Peyer's patch (tissue), 4 donors: ENCODE measurements at regions not wholly inside any gene's neighbourhood (a gene's known extent, or its start where the extent isn't known, plus 50 kb on each side); places are given as distances from the start of the nearest gene placed in this dataset.

Experiments used
- DNase-seq, 3 donors: peaks; one replicate each; pipeline ENCODE4 v3.0.0-alpha.2; 2017 to 2019
- H3K27ac ChIP-seq, 4 donors: fragments of 200-600 bp; sonication (generic); one replicate each; pipeline ENCODE4 v1.5.1; 2016 to 2019
- H3K27me3 ChIP-seq, 2 donors: fragments of 200-600 bp; sonication (generic); one replicate each; pipeline ENCODE4 v1.5.1; 2019
- H3K36me3 ChIP-seq, 3 donors: fragments of 200-600 bp; sonication (generic); one replicate each; pipeline ENCODE4 v1.5.1; 2016 to 2019
- H3K4me1 ChIP-seq, 4 donors: fragments of 200-600 bp; sonication (generic); one replicate each; pipeline ENCODE4 v1.5.1; 2016 to 2019
- H3K4me3 ChIP-seq, 4 donors: fragments of 200-600 bp; sonication (generic); 1 replicate in 3 of 4; 2 replicates in 1 of 4; pipeline ENCODE4 v1.5.1; 2016 to 2019; ENCODE audit warnings: mild to moderate bottlenecking in 1 of 4
- H3K9me3 ChIP-seq, 4 donors: fragments of 200-600 bp; sonication (generic); one replicate each; pipeline ENCODE4 v1.5.1; 2016 to 2019; ENCODE audit warnings: mild to moderate bottlenecking in 1 of 4
- CTCF ChIP-seq, 6 experiments: fragments of 450-650 bp in 4 of 6; fragments of 200-600 bp in 2 of 6; sonication (generic) in 1 of 6; IDR thresholded peaks; one replicate each; pipeline ENCODE4 v1.5.1; 2017 to 2019; ENCODE audit warnings: antibody characterized with exemption in 6 of 6, mild to moderate bottlenecking in 3 of 6, moderate library complexity in 1 of 6
- POLR2A ChIP-seq, 2 donors: fragments of 450-650 bp; IDR thresholded peaks; one replicate each; pipeline ENCODE4 v1.5.1; 2017; ENCODE audit warnings: antibody characterized with exemption in 2 of 2, mild to moderate bottlenecking in 2 of 2, moderate library complexity in 2 of 2

- Histone ChIP-seq H3K9me3 (no peaks in the 10 kb centered on the region), H3K27me3 (no peaks in the 10 kb centered on the region), H3K4me1 (no peaks in the 10 kb centered on the region), H3K36me3 (no peaks in the 10 kb centered on the region), H3K27ac (no peak overlapping the region), H3K4me3 (no peak overlapping the region)
- no peak for TF ChIP-seq CTCF (IDR thresholded peaks at IDR 0.05)
- no peak for TF ChIP-seq POLR2A (IDR thresholded peaks at IDR 0.05)
- DNase-seq = peak in 1 of 3 donors; percentile 37
These were observed 427.8 kb upstream of the SEMA3D start for GRCh38 chr7:85614684-85615083.

- H3K36me3 ChIP-seq = no peaks in the 10 kb centered on the region
- DNase-seq = no peak
These were observed 425.7 kb upstream of the SEMA3D start for GRCh38 chr7:85612514-85612913.

GRCh38 chr7:85608804-85609203 lies 421.9 kb upstream of the SEMA3D start:
- H3K9me3 ChIP-seq = no peaks in the 10 kb centered on the region
- no peak overlapping the region for H3K27ac ChIP-seq
- DNase-seq = no peak
- H3K27me3 ChIP-seq = no peaks in the 10 kb centered on the region
- H3K4me3 ChIP-seq = no peak overlapping the region
- H3K4me1 ChIP-seq = no peaks in the 10 kb centered on the region
- no peaks in the 10 kb centered on the region for H3K36me3 ChIP-seq
- TF ChIP-seq CTCF (IDR thresholded peaks at IDR 0.05) = no peak
- no peak for TF ChIP-seq POLR2A (IDR thresholded peaks at IDR 0.05)

More at GRCh38 chr7:85612514-85612913, 425.7 kb upstream of the SEMA3D start:
- no peak for TF ChIP-seq CTCF (IDR thresholded peaks at IDR 0.05)
- no peak for TF ChIP-seq POLR2A (IDR thresholded peaks at IDR 0.05)
- no peaks in the 10 kb centered on the region for H3K27me3 ChIP-seq
- no peaks in the 10 kb centered on the region for H3K9me3 ChIP-seq
- H3K4me3 ChIP-seq = no peak overlapping the region
- H3K27ac ChIP-seq = no peak overlapping the region
- H3K4me1 ChIP-seq = no peaks in the 10 kb centered on the region

GRCh38 chr7:85602196-85602595 lies 415.3 kb upstream of the SEMA3D start:
- Histone ChIP-seq H3K27ac (no peak overlapping the region), H3K36me3 (no peaks in the 10 kb centered on the region), H3K27me3 (no peaks in the 10 kb centered on the region), H3K4me3 (no peak overlapping the region), H3K9me3 (no peaks in the 10 kb centered on the region), H3K4me1 (no peaks in the 10 kb centered on the region)
- DNase-seq = no peak
- TF ChIP-seq POLR2A (IDR thresholded peaks at IDR 0.05) = no peak
- TF ChIP-seq CTCF (IDR thresholded peaks at IDR 0.05) = no peak

GRCh38 chr7:85600395-85600794 lies 413.5 kb upstream of the SEMA3D start:
- Histone ChIP-seq H3K4me3 (no peak overlapping the region), H3K27me3 (no peaks in the 10 kb centered on the region), H3K4me1 (no peaks in the 10 kb centered on the region), H3K9me3 (no peaks in the 10 kb centered on the region), H3K36me3 (no peaks in the 10 kb centered on the region), H3K27ac (no peak overlapping the region)
- TF ChIP-seq CTCF (IDR thresholded peaks at IDR 0.05) (no peak), POLR2A (IDR thresholded peaks at IDR 0.05) (no peak)
- DNase-seq = no peak

- no peak overlapping the region for H3K4me3 ChIP-seq
- H3K27me3 ChIP-seq = no peaks in the 10 kb centered on the region
- no peak overlapping the region for H3K27ac ChIP-seq
- no peak for DNase-seq
- H3K36me3 ChIP-seq = no peaks in the 10 kb centered on the region
- TF ChIP-seq CTCF (IDR thresholded peaks at IDR 0.05) = no peak
- TF ChIP-seq POLR2A (IDR thresholded peaks at IDR 0.05) = no peak
- H3K9me3 ChIP-seq = no peaks in the 10 kb centered on the region
- no peaks in the 10 kb centered on the region for H3K4me1 ChIP-seq
These were observed 410.0 kb upstream of the SEMA3D start for GRCh38 chr7:85596827-85597226.
